Activated CD8-positive, alpha-beta memory T cell treated with anti-CD3 and anti-CD28 coated beads for 1 hour (primary cell): ENCODE measurements at regions not wholly inside any gene's neighbourhood (a gene's known extent, or its start where the extent isn't known, plus 50 kb on each side); places are given as distances from the start of the nearest gene placed in this dataset.

Experiments used
- DNase-seq, 2 donors: peaks; one replicate each; pipeline ENCODE4 v3.0.0-alpha.2; 2020; ENCODE audit warnings: low read depth in 1 of 2; ENCODE audit errors: extremely low read depth in 1 of 2

- no peak for DNase-seq
These were observed 57.8 kb upstream of the ID2 start for GRCh38 chr2:8623958-8624591.

DNA sequence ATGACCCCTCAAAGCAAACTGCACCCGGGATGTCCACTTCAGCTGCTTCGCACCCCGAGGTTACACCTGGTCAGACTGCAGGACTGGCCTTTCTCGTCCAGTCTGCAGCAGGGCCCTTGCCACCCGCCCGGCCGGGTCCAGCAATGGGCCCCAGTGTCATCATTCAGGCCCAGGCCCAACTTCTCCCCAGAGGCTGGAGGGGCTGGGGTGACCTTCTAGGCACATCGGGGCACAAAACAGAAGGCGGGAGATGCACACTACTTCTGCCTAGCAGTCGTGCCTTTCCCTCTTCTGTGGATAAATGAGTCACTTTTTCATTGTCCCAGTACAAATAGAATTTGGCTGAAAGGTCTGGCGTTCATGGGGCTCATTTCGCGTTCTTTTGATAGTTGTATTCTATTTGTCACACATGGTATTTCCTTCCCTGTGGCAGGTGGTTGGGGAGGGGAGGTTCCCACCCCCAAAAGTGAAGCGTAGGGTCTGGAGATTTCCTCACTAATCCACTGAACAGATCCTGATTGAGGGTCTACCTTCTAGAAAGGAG, 56.9 kb upstream of the ID2 start:
- DNase-seq: no peak

- DNase-seq: no peak
These were observed 56.2 kb upstream of the ID2 start for GRCh38 chr2:8625399-8626300.

- DNase-seq: no peak
These were observed 55.3 kb upstream of the ID2 start for GRCh38 chr2:8626572-8626971.

DNA sequence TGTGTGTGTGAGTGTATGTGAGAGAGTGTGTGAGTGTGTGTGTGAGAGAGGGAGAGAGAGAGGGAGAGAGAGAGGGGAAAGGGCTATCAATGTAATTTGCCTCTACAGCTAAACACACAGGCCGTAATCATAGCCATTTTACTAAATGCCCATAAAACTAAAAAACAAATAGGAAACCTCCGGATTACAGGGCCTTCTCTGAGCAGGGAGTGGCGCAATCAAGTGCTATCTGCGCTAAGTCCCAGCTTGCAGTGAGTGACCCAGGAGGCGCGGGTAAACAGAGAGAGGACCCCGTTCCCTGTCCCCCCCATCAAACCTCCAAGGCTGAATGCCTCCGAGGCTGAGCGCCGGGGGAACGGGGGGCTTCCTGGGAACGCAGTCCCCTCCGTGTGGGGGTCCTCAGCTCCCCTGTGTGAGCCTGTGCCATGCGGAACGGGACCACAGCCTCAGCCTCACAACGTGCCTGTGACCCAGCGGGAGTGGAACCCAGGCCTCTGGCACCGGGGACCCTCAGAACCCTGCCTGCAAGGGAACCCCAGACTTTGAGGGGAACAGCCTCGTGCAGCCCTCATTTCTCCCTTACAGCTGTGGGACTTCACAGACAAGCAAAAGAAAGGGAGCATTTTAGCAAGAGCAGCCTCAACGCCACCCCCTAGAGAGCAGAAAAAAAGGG, 54.7 kb upstream of the ID2 start:
- DNase-seq: no peak

DNA sequence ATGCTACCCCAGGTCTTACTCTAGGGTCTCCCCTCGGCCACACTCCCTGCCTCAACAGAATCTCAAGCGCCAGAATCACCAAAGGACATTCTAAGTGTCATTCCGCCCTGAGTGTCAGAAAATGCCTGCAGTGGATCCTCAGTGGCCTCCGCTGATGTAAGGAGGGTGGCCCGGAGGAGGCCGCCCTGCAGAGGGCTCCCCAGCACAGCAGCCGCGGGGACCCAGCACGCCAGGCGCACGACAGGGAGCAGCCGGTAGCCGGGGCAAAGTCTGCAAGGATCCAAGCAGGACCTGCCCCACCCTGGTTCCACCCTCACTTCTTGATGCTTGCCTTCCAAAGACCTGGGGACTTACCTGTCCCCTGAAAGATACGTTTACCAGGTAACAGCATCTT, 54.2 kb upstream of the ID2 start:
- no peak for DNase-seq

DNA sequence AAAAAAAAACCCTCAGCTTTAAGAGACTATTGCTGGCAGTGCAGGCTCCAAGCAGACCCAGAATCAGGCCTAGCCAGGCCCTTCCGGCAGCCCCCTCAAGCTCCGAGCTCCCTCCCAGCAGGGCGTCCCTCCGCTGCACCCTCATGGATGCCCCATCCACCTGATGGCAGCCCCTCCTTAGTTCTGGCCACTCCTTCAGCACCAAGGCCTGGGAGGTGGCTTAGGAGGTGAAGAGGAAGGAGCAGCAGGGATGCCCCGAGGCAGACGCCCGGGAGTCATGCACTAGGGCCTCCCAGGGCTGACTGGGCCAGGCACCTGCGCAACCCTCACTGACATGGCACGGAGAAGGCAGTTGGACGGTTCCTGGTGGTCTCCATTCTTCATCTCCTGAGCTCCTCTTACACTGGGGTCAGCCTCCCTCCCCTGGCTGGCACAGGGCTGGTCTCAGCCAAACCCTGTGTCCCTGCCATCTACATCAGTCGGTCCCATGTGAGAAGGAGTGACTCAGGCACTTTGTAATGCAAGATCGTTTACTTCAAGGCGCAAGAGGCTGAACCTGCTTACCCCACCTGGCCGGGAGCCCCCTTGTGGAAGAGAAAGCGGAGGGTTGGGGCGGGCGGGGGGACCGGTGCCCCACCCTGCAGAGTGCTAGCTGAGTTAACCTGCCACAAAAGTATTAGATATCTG, 53.5 kb upstream of the ID2 start:
- no peak for DNase-seq

DNA sequence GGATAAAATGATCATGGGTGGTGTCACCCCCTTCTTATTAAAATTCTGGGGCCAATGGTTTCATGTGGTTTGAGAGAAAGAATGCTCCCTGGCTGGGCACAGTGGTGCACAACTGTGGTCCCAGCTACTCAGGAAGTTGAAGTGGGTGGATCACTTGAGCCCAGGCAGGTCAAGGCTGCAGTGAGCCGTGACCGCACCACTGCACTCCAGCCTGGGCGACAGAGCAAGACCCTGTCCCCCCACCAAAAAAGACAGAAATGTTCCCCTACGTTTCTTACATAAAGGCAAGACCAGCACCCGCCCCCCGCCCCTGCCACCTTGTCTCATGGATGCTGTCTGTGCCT, 53.0 kb upstream of the ID2 start:
- DNase-seq: no peak

GRCh38 chr2:8629402-8629801, 52.5 kb upstream of the ID2 start:
- no peak for DNase-seq

DNA sequence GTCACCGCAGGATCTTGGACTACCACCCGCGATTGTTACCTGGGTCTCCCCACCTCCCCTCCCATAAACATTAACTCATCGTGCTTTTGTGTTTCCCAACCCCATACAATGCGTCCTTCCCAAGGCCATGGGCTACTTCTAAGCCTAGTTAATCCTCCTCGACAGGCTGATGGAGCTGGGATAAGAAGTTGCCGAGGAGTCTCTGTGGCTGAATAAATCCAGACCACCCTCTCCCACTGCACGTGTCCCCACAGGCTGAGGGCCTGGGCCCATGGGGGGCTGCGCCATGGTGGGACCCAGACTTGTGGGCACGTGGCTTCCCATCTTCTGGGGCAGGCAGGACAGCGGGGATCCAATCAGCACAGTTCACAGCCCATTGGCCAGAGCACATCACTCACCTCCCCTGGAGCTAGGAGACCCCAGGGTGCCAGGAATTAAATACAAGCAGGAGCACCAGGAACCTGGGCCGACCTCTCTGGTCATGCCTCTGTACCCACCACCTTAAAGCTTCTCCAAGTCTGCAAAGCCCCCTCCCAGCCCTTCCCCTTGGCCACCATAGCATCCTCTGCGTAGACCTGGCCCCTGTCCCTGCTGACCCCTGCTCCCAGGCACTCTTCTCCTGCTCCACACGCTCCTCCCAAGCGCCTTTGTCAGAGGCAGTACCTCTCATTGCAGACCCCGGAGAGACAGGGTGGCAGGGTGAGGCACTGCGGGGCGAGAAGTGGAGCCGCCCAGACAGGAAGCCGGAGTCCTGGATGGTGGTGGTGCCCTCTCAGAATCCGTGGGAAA, 51.0 kb upstream of the ID2 start:
- DNase-seq: no peak

- DNase-seq: no peak
These were observed 50.3 kb upstream of the ID2 start for GRCh38 chr2:8631465-8632005.
